ENCODE measurements at regions not wholly inside any gene's neighbourhood (a gene's known extent, or its start where the extent isn't known, plus 50 kb on each side); places are given as distances from the start of the nearest gene placed in this dataset.

GRCh38 chr6:101303495-101303894 lies 90.0 kb upstream of the GRIK2 start:
- H3K9me3 ChIP-seq, result peaks cover 0 to 15% (median 0%) of the 10 kb centered on the region in 3 donors
- no peaks in the 10 kb centered on the region for H3K27me3 ChIP-seq
- no peaks in the 10 kb centered on the region for H3K4me1 ChIP-seq
- WGBS, 2 donors (ENCODE audit: low coverage in 1 of 2), result 90% methylated on average over 2 of the region's 2 CpGs; no CpG with 5 or more reads in 1 of the 2 donors
- no peak for ATAC-seq
- TF ChIP-seq POLR2A (IDR thresholded peaks at IDR 0.05) (no peak), EP300 (IDR thresholded peaks at IDR 0.05) (no peak), POLR2AphosphoS5 (IDR thresholded peaks at IDR 0.05) (no peak), CTCF (IDR thresholded peaks at IDR 0.05) (no peak)
- H3K36me3 ChIP-seq, result no peaks in the 10 kb centered on the region
- H3K4me3 ChIP-seq, result no peak overlapping the region
- H3K27ac ChIP-seq, result no peak overlapping the region

- H3K4me1 ChIP-seq, result no peaks in the 10 kb centered on the region
- H3K9me3 ChIP-seq, result no peaks in the 10 kb centered on the region
- WGBS, 2 donors (ENCODE audit: low coverage in 1 of 2), result 86 to 100% methylated on average over 2 of the region's 2 CpGs
- H3K27me3 ChIP-seq, result no peaks in the 10 kb centered on the region
- H3K36me3 ChIP-seq, result no peaks in the 10 kb centered on the region
- no peak for ATAC-seq
- no peak overlapping the region for H3K27ac ChIP-seq
- TF ChIP-seq POLR2AphosphoS5 (IDR thresholded peaks at IDR 0.05), result no peak
- TF ChIP-seq CTCF (IDR thresholded peaks at IDR 0.05), result no peak
- no peak for TF ChIP-seq EP300 (IDR thresholded peaks at IDR 0.05)
- TF ChIP-seq POLR2A (IDR thresholded peaks at IDR 0.05), result no peak
- H3K4me3 ChIP-seq, result no peak overlapping the region
Measured at GRCh38 chr6:101312652-101313051, 80.9 kb upstream of the GRIK2 start.

- no peaks in the 10 kb centered on the region for H3K4me1 ChIP-seq
- ATAC-seq, result no peak
- TF ChIP-seq POLR2AphosphoS5 (IDR thresholded peaks at IDR 0.05) (no peak), POLR2A (IDR thresholded peaks at IDR 0.05) (no peak), CTCF (IDR thresholded peaks at IDR 0.05) (no peak), EP300 (IDR thresholded peaks at IDR 0.05) (no peak)
- no peaks in the 10 kb centered on the region for H3K36me3 ChIP-seq
- no peaks in the 10 kb centered on the region for H3K9me3 ChIP-seq
- no peak overlapping the region for H3K4me3 ChIP-seq
- H3K27ac ChIP-seq, result no peak overlapping the region
- H3K27me3 ChIP-seq, result no peaks in the 10 kb centered on the region
- WGBS, 2 donors (ENCODE audit: low coverage in 1 of 2), result 86 to 93% methylated on average over 2 of the region's 2 CpGs
Measured at GRCh38 chr6:101322921-101323320, 70.6 kb upstream of the GRIK2 start.

GRCh38 chr6:101326411-101326810 lies 67.1 kb upstream of the GRIK2 start:
- Histone ChIP-seq H3K4me1 (no peaks in the 10 kb centered on the region), H3K4me3 (no peak overlapping the region), H3K27ac (no peak overlapping the region), H3K36me3 (no peaks in the 10 kb centered on the region), H3K27me3 (no peaks in the 10 kb centered on the region), H3K9me3 (no peaks in the 10 kb centered on the region)
- ATAC-seq, result no peak
- TF ChIP-seq CTCF (IDR thresholded peaks at IDR 0.05), result no peak
- no peak for TF ChIP-seq EP300 (IDR thresholded peaks at IDR 0.05)
- TF ChIP-seq POLR2A (IDR thresholded peaks at IDR 0.05), result no peak
- no peak for TF ChIP-seq POLR2AphosphoS5 (IDR thresholded peaks at IDR 0.05)

- 42 to 45% methylated on average over 1 of the region's 1 CpG for WGBS, 2 donors (ENCODE audit: low coverage in 1 of 2)
- Histone ChIP-seq H3K4me1 (no peaks in the 10 kb centered on the region), H3K27me3 (no peaks in the 10 kb centered on the region), H3K4me3 (no peak overlapping the region), H3K36me3 (no peaks in the 10 kb centered on the region), H3K27ac (no peak overlapping the region), H3K9me3 (no peaks in the 10 kb centered on the region)
- no peak for ATAC-seq
- TF ChIP-seq CTCF (IDR thresholded peaks at IDR 0.05) (no peak), EP300 (IDR thresholded peaks at IDR 0.05) (no peak), POLR2AphosphoS5 (IDR thresholded peaks at IDR 0.05) (no peak), POLR2A (IDR thresholded peaks at IDR 0.05) (no peak)
Measured at GRCh38 chr6:101341926-101342325, 51.6 kb upstream of the GRIK2 start.

All from gastroesophageal sphincter (tissue), 4 donors.